Putamen (tissue), 1 donor: ENCODE measurements at regions not wholly inside any gene's neighbourhood (a gene's known extent, or its start where the extent isn't known, plus 50 kb on each side); places are given as distances from the start of the nearest gene placed in this dataset.

Experiments used
- DNase-seq: peaks from one replicate; pipeline ENCODE4 v3.0.0-alpha.2; 2016; ENCODE audit warnings: low spot score

DNA sequence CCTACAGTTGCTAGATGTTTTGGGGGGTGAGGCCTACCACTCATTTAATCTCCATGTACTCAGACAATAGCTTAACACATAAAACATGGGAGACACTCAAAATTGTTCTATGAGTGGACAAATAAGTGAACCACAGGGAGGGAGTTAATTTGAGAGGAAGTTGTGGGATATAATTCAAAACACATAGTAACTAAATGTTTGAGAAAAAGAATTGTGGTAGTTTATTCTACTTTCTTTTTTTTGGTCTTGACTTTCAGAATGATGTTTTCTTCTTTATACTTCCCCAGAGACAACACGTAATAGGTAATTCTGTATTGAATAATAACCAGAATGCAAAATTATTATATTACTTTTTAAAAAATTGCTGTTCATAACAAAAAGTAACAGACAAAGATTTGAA lies 453.8 kb downstream of the RFPL4B start:
- DNase-seq, result no peak

DNA sequence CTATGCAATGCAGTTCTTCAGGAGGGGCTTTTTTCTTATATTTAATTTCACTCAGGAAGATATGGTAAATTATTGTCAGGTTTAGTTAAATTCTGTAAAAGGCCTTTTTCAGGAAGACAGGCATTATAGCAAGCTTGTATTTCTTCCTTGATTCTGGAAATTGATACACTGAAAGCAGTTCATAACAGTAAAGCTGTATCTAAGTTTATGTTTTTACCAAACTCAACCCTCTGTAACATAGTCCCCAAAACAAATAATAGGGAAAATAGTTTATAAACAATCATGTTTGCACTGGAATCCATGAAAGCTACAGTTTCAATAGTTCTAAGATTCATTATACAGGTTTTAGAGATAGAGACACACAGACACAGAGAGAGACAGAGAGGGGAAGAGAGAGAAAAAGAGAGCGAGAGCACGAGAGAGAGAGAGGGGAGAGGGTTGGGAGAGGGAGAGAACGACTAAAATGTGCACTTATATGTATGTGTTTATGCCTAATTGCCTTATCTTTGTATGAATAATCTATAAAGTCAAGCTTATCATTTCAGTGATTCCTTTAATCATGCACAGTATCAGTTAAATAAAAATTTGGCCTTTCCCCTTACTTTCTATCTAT lies 454.4 kb downstream of the RFPL4B start:
- DNase-seq, result no peak

- no peak for DNase-seq
Observed at GRCh38 chr6:112802144-112802543, 455.0 kb downstream of the RFPL4B start.

DNA sequence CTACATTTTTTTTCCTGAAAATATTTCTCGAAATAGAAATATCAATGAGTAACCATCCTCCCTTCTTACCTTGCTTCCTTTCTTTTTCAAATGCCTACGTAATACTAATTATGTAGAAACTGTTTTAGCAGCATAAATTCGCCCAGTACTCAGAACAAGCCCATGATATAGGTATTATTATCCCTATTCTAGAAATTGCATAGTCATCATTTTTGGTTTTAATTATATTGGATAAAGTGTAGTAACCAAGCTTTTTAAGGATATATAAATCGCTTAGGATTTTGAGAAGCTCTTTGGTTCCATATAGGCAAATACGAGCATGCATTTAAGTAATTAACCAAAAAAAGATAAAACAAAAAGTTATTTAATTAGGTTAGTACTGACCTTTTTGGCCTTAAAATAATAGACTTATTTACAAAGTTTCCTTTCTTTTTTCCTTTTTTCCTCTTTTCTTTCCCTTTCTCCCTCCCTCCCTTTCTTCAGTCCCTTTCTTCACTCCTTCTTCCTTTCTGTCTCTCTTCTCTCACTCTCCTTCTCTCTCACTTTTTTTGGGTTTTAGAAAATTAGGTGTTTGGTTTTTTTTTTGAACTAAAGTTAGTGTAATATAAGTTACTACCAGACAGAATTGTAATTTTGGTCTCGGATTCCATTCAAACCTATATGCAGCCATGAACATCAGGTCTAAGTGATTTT lies 457.7 kb downstream of the RFPL4B start:
- no peak for DNase-seq

GRCh38 chr6:112806163-112806865 lies 459.2 kb downstream of the RFPL4B start:
- DNase-seq, result no peak

DNA sequence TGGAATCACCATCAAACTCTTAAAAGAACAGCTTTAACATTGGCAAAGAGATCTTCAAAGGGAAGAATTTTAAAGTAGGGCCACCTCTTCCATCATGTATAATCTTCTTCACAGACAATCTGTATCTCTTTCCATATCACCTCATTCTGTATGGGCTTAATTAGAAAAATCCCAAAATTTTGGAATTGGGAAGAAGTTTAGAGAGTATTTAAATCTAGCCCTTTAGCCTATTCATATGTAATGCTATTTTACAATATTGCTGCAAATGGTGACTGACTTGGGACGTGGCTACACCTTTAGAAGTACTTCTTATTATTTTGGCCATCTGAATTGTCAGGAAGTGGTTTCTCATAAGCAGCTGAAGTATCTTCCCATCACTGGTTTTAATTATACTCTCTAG lies 474.3 kb downstream of the RFPL4B start:
- DNase-seq, result no peak

DNA sequence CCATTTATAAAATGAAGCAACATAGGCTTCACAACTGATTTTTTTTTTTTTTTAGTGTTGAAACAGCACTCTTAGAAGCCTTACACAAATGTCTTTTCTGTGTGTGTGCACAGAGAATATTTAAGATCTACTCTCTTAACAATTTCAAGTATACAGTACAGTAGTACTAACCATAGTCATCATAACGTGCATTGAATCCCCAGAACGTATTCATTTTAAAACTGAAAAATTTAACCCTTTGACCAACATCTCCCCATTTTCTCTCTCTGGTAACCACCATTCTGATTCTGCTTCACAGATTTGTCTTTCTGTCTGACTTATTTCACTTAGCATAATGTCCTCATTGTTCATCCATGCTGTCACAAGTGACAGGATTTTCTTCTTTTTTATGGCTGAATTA lies 475.6 kb downstream of the RFPL4B start:
- DNase-seq, result no peak

GRCh38 chr6:112827793-112828192 lies 480.7 kb downstream of the RFPL4B start:
- peak; percentile 39 for DNase-seq

DNA sequence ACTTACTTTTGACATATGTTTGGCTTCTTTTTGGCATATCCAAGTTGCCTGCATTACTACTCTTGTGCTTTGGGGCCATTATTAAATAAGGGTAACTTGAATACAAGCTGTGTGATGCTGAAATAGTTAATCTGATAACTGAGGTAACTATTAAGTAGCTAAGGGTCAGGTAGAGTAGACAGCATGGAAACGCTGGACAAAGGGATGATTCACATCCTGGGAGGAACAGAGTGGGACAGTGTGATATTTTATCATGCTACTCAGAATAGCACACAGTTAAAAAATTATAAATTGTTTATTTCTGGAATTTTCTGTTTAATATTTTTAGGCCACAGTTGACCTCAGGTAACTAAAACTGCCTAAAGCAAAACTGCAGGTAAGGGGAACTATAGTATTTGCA lies 483.9 kb downstream of the RFPL4B start:
- no peak for DNase-seq

DNA sequence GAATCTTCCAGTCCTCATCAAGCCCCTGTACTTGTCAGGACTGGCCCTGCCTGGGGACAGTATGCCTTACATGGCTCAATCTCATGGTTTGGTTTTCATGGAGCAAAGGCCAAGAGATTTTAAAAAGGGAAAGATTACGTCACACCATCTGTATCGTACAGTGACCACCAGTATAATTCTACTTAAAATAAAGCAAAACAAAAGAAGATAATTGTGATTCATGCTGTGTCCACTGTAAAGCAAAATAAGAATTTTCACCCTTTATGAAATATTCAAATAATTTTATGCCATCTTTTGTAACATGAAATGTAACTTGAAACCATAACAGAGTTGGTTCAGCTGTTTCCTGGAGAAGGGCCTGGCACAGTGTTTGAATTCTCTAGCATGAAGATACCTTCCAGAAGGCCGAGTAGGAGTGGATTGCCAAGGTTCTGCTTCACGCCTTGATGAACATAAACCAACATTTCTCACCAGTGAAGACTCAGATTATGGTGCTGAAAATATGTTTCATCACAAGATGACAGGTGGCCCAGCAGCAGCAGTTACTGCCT lies 486.5 kb downstream of the RFPL4B start:
- DNase-seq, result no peak

DNA sequence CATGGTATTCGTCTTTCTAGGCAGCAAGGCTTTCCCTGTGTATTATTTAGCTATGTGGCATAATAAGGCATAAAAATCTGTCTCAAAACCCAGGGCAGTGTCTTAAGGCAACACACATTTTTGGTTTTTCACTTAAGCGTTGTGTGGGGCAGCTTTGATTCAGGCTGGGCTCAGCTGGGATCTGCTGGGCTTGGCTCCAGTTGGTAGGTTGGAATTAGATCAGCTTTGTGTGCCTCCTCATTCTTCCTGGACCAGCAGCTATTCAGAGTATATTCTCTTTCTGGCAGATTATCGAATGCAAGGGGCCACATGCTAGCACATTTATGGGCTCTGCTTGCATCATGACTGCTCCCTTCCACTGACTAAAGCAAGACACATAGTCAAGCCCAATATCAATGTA lies 487.9 kb downstream of the RFPL4B start:
- DNase-seq, result no peak

DNA sequence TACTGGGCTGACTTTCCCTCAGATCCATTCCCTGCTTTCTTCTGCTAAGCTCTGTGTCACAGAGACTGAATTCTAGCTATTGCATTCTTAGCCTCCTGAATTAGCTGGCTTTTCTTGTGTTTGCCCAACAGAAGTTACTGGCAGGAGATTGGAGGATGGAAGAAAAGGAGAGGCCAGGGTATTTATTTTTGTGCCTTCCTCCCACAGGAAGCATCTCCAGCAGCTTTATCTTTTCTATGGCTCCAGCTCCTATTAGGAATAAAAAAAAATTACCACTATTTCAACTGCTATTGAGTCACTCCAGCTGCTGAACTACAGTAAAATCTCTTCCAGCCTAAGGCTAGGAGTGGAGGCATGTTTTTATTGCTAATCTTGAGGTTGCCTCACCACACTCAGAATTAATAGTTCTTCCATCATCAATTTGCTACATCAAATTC lies 492.4 kb downstream of the RFPL4B start:
- no peak for DNase-seq

DNA sequence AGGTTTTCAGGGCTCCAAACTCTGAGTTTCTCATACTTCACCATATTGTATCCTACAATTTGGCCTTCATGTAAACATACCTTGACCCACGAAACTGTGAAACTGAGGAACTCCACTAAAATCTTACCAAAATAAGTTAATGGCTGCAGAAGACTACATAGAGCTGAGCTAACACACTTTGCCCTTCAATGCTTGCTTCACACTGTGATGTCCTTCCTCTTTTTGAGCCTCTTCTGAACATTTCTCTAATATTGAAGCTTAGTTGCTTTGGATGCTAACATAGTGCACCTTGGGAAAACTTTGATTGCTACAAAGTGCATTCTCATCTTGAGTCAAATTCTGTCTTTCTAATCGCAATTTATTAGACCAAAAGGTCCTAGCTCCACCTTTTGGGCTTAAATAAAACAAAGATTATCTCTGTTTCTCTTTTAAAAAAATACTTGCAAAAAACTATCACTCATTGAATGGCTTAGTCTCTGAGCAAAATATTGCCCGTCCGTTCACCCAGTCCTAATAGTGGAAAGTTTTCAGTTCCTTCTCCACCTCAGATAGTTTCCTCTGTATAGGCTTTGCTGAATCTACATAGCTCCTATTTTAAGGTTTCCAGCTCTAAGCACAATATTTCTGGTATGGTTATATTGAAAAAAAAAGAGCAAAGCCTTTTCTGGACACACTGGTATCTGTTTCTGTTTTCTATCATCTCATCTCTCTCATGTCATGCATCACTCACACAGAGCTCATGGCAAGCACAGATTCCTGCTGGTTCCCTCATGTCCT lies 494.6 kb downstream of the RFPL4B start:
- peak; percentile 5 for DNase-seq

GRCh38 chr6:112842330-112842685 lies 495.2 kb downstream of the RFPL4B start:
- no peak for DNase-seq

GRCh38 chr6:112846681-112847080 lies 499.6 kb downstream of the RFPL4B start:
- no peak for DNase-seq

- DNase-seq, result no peak
Observed at GRCh38 chr6:112851146-112851545, 504.0 kb downstream of the RFPL4B start.

DNA sequence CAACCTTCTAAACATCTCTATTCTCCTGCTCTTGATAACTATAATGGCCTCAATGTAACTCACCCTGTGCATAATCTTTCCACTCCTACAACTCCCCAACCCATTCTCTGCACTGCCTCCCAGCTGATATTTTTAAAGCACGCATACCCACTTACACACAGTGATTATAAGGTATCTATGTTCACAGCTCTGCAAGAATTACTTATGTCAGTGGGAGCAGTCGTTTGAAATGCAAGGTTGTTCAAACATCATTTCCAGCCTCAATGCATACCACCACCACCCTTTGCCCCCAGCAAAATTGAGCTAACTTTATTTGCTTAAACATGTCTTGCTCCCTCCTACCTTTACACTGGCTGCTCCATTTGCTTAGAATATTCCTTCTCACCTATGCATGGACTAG lies 506.0 kb downstream of the RFPL4B start:
- DNase-seq, result no peak

GRCh38 chr6:112863753-112864152 lies 516.6 kb downstream of the RFPL4B start:
- DNase-seq, result no peak

- no peak for DNase-seq
Observed at GRCh38 chr6:112865131-112865530, 518.0 kb downstream of the RFPL4B start.

DNA sequence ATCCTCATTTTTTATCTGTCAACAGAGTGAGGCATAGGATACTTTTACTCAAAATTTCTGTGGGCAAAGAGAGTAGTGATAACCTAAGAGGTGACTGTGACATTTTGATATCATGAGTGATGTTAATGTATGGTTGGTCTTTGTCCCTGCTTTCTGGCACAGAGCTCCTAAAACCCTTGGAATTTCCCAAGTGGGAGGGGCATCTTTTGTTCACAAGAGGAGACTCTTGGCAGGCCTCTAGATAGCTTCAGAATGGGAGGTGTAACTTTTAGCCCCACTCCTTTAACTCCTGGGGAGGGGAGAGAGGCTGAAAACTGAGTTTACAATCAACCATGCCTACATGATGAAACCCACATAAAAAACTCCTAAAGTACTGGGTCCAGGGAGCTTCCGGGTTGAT lies 527.8 kb downstream of the RFPL4B start:
- no peak for DNase-seq

- no peak for DNase-seq
Observed at GRCh38 chr6:112877134-112878100, 530.3 kb downstream of the RFPL4B start.
